Activated CD8-positive, alpha-beta memory T cell treated with anti-CD3 and anti-CD28 coated beads for 4 hours (primary cell): ENCODE measurements at regions not wholly inside any gene's neighbourhood (a gene's known extent, or its start where the extent isn't known, plus 50 kb on each side); places are given as distances from the start of the nearest gene placed in this dataset.

ENCODE experiments used
- DNase-seq, 2 donors: peaks; one replicate each; pipeline ENCODE4 v3.0.0-alpha.2; 2020; ENCODE audit warnings: low read depth in 2 of 2

GRCh38 chr1:22221233-22221780 lies 78.4 kb upstream of the WNT4 start:
- no peak for DNase-seq

- no peak for DNase-seq
Observed at GRCh38 chr1:22222723-22223122, 79.8 kb upstream of the WNT4 start.

GRCh38 chr1:22223176-22223575 lies 80.3 kb upstream of the WNT4 start:
- DNase-seq: no peak

GRCh38 chr1:22224091-22224490 lies 81.2 kb upstream of the WNT4 start:
- no peak for DNase-seq

- DNase-seq: no peak
Observed at GRCh38 chr1:22224631-22225030, 81.7 kb upstream of the WNT4 start.

GRCh38 chr1:22225858-22226589 lies 83.1 kb upstream of the WNT4 start:
- DNase-seq: no peak

GRCh38 chr1:22228074-22228473 lies 85.2 kb upstream of the WNT4 start:
- DNase-seq: no peak

- no peak for DNase-seq
Observed at GRCh38 chr1:22228505-22228911, 85.6 kb upstream of the WNT4 start.

GRCh38 chr1:22229379-22229778 lies 86.5 kb upstream of the WNT4 start:
- no peak for DNase-seq

- no peak for DNase-seq
Observed at GRCh38 chr1:22231068-22231593, 88.2 kb upstream of the WNT4 start.

- no peak for DNase-seq
Observed at GRCh38 chr1:22231995-22232690, 89.2 kb upstream of the WNT4 start.

GRCh38 chr1:22233222-22233621 lies 90.3 kb upstream of the WNT4 start:
- DNase-seq: no peak

- no peak for DNase-seq
Observed at GRCh38 chr1:22234476-22235030, 91.7 kb upstream of the WNT4 start.

GRCh38 chr1:22236166-22236565 lies 93.3 kb upstream of the WNT4 start:
- DNase-seq: no peak

- DNase-seq: no peak
Observed at GRCh38 chr1:22236900-22237299, 94.0 kb upstream of the WNT4 start.

- DNase-seq: no peak
Observed at GRCh38 chr1:22237433-22238093, 94.7 kb upstream of the WNT4 start.

- DNase-seq: no peak
Observed at GRCh38 chr1:22238356-22239224, 95.7 kb upstream of the WNT4 start.

- DNase-seq: no peak
Observed at GRCh38 chr1:22239378-22239777, 96.5 kb upstream of the WNT4 start.

GRCh38 chr1:22241250-22241649 lies 98.4 kb upstream of the WNT4 start:
- DNase-seq: no peak

- no peak for DNase-seq
Observed at GRCh38 chr1:22241811-22242210, 98.9 kb upstream of the WNT4 start.

- no peak for DNase-seq
Observed at GRCh38 chr1:22245100-22245650, 102.3 kb upstream of the WNT4 start.
